ENCODE measurements at regions not wholly inside any gene's neighbourhood (a gene's known extent, or its start where the extent isn't known, plus 50 kb on each side); places are given as distances from the start of the nearest gene placed in this dataset.
"Not testable (repeated sequence)": the region's sequence is repeated elsewhere in the genome, so short reads cannot be mapped to it uniquely, and the experiment has no call there.

- DNase-seq (ENCODE audit: low spot score): no peak
Observed at GRCh38 chr1:232579958-232580941, 49.7 kb downstream of the SIPA1L2 start.

GRCh38 chr1:232579466-232579865, 50.5 kb downstream of the SIPA1L2 start:
- DNase-seq (ENCODE audit: low spot score): no peak

GRCh38 chr1:232578651-232579195, 51.2 kb downstream of the SIPA1L2 start:
- no peak for DNase-seq (ENCODE audit: low spot score)

GRCh38 chr1:232577772-232578171, 52.2 kb downstream of the SIPA1L2 start:
- no peak for DNase-seq (ENCODE audit: low spot score)

- no peak for DNase-seq (ENCODE audit: low spot score)
Observed at GRCh38 chr1:232576537-232576936, 53.4 kb downstream of the SIPA1L2 start.

- DNase-seq (ENCODE audit: low spot score): no peak
Observed at GRCh38 chr1:232575763-232576040, 54.2 kb downstream of the SIPA1L2 start.

GRCh38 chr1:232574889-232575762, 54.8 kb downstream of the SIPA1L2 start:
- no peak for DNase-seq (ENCODE audit: low spot score)

GRCh38 chr1:232574077-232574476, 55.9 kb downstream of the SIPA1L2 start:
- no peak for DNase-seq (ENCODE audit: low spot score)

- no peak for DNase-seq (ENCODE audit: low spot score)
Observed at GRCh38 chr1:232571523-232571922, 58.4 kb downstream of the SIPA1L2 start.

- DNase-seq (ENCODE audit: low spot score): no peak
Observed at GRCh38 chr1:232570007-232570406, 59.9 kb downstream of the SIPA1L2 start.

GRCh38 chr1:232569554-232569921, 60.4 kb downstream of the SIPA1L2 start:
- DNase-seq (ENCODE audit: low spot score): not testable (repeated sequence)

GRCh38 chr1:232568906-232569553, 60.9 kb downstream of the SIPA1L2 start:
- DNase-seq (ENCODE audit: low spot score): no peak

GRCh38 chr1:232568331-232568852, 61.5 kb downstream of the SIPA1L2 start:
- DNase-seq (ENCODE audit: low spot score): no peak

- DNase-seq (ENCODE audit: low spot score): no peak
Observed at GRCh38 chr1:232566093-232566492, 63.8 kb downstream of the SIPA1L2 start.

- no peak for DNase-seq (ENCODE audit: low spot score)
Observed at GRCh38 chr1:232562855-232563510, 67.0 kb downstream of the SIPA1L2 start.

- DNase-seq (ENCODE audit: low spot score): no peak
Observed at GRCh38 chr1:232561381-232561780, 68.6 kb downstream of the SIPA1L2 start.

GRCh38 chr1:232560940-232561339, 69.0 kb downstream of the SIPA1L2 start:
- DNase-seq (ENCODE audit: low spot score): no peak

- no peak for DNase-seq (ENCODE audit: low spot score)
Observed at GRCh38 chr1:232558954-232559353, 71.0 kb downstream of the SIPA1L2 start.

- DNase-seq (ENCODE audit: low spot score): no peak
Observed at GRCh38 chr1:232557502-232558191, 72.3 kb downstream of the SIPA1L2 start.

GRCh38 chr1:232557096-232557495, 72.8 kb downstream of the SIPA1L2 start:
- peak; percentile 31 for DNase-seq (ENCODE audit: low spot score)

- no peak for DNase-seq (ENCODE audit: low spot score)
Observed at GRCh38 chr1:232556351-232556750, 73.6 kb downstream of the SIPA1L2 start.
